Loucy (cell line): ENCODE measurements at regions not wholly inside any gene's neighbourhood (a gene's known extent, or its start where the extent isn't known, plus 50 kb on each side); places are given as distances from the start of the nearest gene placed in this dataset.

ENCODE experiments used
- H2AFZ ChIP-seq: fragments of 200-600 bp; sonication (generic); 2 replicates; pipeline ENCODE4 v1.6.0; 2016; ENCODE audit warnings: antibody characterized with exemption, mild to moderate bottlenecking, low read length, moderate library complexity
- H3F3A ChIP-seq: fragments of 200-600 bp; 2 replicates; pipeline ENCODE4 v1.6.0; 2016; ENCODE audit warnings: antibody characterized with exemption, low read depth, mild to moderate bottlenecking
- H3K27me3 ChIP-seq: fragments of 200-600 bp; sonication (generic); 2 replicates; pipeline ENCODE4 v1.6.1; 2014; ENCODE audit warnings: low read length, mild to moderate bottlenecking; ENCODE audit not compliant: insufficient read depth, poor library complexity, severe bottlenecking
- H3K36me3 ChIP-seq: fragments of 200-600 bp; sonication (generic); 2 replicates; pipeline ENCODE4 v1.6.1; 2016; ENCODE audit warnings: low read length; ENCODE audit not compliant: insufficient read depth
- H3K4me1 ChIP-seq: fragments of 200-600 bp; sonication (generic); 2 replicates; pipeline ENCODE4 v1.5.1; 2014; ENCODE audit warnings: low read length, mild to moderate bottlenecking; ENCODE audit not compliant: insufficient read depth, poor library complexity, severe bottlenecking
- H3K4me2 ChIP-seq: fragments of 200-600 bp; sonication (generic); 2 replicates; pipeline ENCODE4 v1.6.0; 2014; ENCODE audit warnings: antibody characterized with exemption, low read length, low read depth, mild to moderate bottlenecking; ENCODE audit not compliant: poor library complexity, severe bottlenecking
- H3K4me3 ChIP-seq: fragments of 200-600 bp; sonication (generic); 2 replicates; pipeline ENCODE4 v1.5.1; 2014; ENCODE audit warnings: low read length, mild to moderate bottlenecking, mixed read lengths; ENCODE audit not compliant: poor library complexity, severe bottlenecking
- H3K79me2 ChIP-seq: fragments of 200-600 bp; sonication (generic); 2 replicates; pipeline ENCODE4 v1.6.1; 2014; ENCODE audit warnings: low read length; ENCODE audit not compliant: insufficient read depth
- H3K9ac ChIP-seq: fragments of 200-600 bp; sonication (generic); 2 replicates; pipeline ENCODE4 v1.6.0; 2014; ENCODE audit warnings: mild to moderate bottlenecking, low read depth, low read length, moderate library complexity; ENCODE audit not compliant: poor library complexity, severe bottlenecking
- H3K9me2 ChIP-seq: fragments of 200-600 bp; sonication (generic); replicated peaks from 2 replicates; pipeline ENCODE4 v1.6.1; 2016; ENCODE audit warnings: low read depth, low read length, mixed read lengths
- H3K9me3 ChIP-seq: fragments of 200-600 bp; sonication (generic); 2 replicates; pipeline ENCODE4 v1.6.1; 2014; ENCODE audit warnings: mild to moderate bottlenecking, antibody characterized with exemption, low read length, low read depth; ENCODE audit not compliant: insufficient read depth
- H4K20me1 ChIP-seq: fragments of 200-600 bp; sonication (generic); 2 replicates; pipeline ENCODE4 v1.6.0; 2014; ENCODE audit warnings: antibody characterized with exemption, low read length, mild to moderate bottlenecking; ENCODE audit not compliant: insufficient read depth, poor library complexity, severe bottlenecking
- CTCF ChIP-seq: fragments of 200-600 bp; sonication (generic); conservative IDR thresholded peaks from 2 replicates; pipeline ENCODE4 v1.5.1; 2014; ENCODE audit warnings: mild to moderate bottlenecking, antibody characterized with exemption, low read length
- EZH2phosphoT487 ChIP-seq: fragments of 200-600 bp; IDR thresholded peaks from 2 replicates; pipeline ENCODE4 v1.6.1; 2018; ENCODE audit warnings: antibody characterized with exemption, mild to moderate bottlenecking, moderate library complexity, borderline replicate concordance

GRCh38 chr16:86112178-86112577 is 213.2 kb downstream of the IRF8 start:
- Histone ChIP-seq H3F3A (no peaks in the 10 kb centered on the region; the same call in 1 of the 2 replicates), H3K4me1 (no peaks in the 10 kb centered on the region), H3K79me2 (no peaks in the 10 kb centered on the region), H3K4me3 (no peak overlapping the region), H3K9ac (no peak overlapping the region), H3K9me2 (no peaks in the 10 kb centered on the region), H3K4me2 (no peak overlapping the region), H3K27me3 (no peaks in the 10 kb centered on the region), H3K9me3 (no peaks in the 10 kb centered on the region; the same call in 1 of the 2 replicates), H4K20me1 (no peaks in the 10 kb centered on the region), H3K36me3 (no peaks in the 10 kb centered on the region), H2AFZ (no peak overlapping the region)
- TF ChIP-seq CTCF (no peak), EZH2phosphoT487 (no peak)

DNA sequence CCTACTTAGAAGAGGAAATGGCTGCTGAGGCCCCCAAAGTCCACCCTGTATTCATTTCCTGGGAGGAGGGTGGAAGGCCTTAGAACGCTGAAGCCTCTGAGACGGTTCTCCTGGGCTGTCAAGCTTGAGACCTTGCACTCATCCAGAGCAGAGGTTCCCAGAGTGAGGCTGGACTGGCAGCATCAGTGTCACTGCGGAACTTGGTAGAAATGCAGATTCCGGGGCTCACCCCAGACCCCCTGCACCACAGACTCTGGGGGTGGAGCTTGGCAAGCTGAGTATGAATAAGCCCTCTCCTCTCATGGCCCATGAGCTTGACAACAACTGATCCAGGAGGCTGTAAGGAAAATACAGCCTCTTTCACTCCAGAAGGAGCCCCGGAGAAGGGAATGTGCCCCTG is 218.3 kb downstream of the IRF8 start:
- TF ChIP-seq EZH2phosphoT487 (no peak), CTCF (no peak)
- H3K27me3 ChIP-seq, result no peaks in the 10 kb centered on the region
- no peaks in the 10 kb centered on the region for H3K79me2 ChIP-seq
- no peaks in the 10 kb centered on the region for H3K9me3 ChIP-seq
- no peaks in the 10 kb centered on the region for H3K4me1 ChIP-seq
- H4K20me1 ChIP-seq, result no peaks in the 10 kb centered on the region
- H2AFZ ChIP-seq, result no peak overlapping the region
- H3K9me2 ChIP-seq, result no peaks in the 10 kb centered on the region
- no peak overlapping the region for H3K4me2 ChIP-seq
- H3F3A ChIP-seq, result no peaks in the 10 kb centered on the region
- H3K4me3 ChIP-seq, result no peak overlapping the region
- no peak overlapping the region for H3K9ac ChIP-seq
- no peaks in the 10 kb centered on the region for H3K36me3 ChIP-seq

- no peaks in the 10 kb centered on the region for H3K9me3 ChIP-seq
- H3K79me2 ChIP-seq, result no peaks in the 10 kb centered on the region
- TF ChIP-seq EZH2phosphoT487 (no peak), CTCF (no peak)
- no peaks in the 10 kb centered on the region for H3K4me1 ChIP-seq
- no peaks in the 10 kb centered on the region for H3K36me3 ChIP-seq
- no peaks in the 10 kb centered on the region for H4K20me1 ChIP-seq
- H3K27me3 ChIP-seq, result no peaks in the 10 kb centered on the region
- no peak overlapping the region for H3K9ac ChIP-seq
- H3F3A ChIP-seq, result no peaks in the 10 kb centered on the region
- H3K4me2 ChIP-seq, result no peak overlapping the region
- no peaks in the 10 kb centered on the region for H3K9me2 ChIP-seq
- no peak overlapping the region for H2AFZ ChIP-seq
- H3K4me3 ChIP-seq, result no peak overlapping the region
These were observed 218.8 kb downstream of the IRF8 start for GRCh38 chr16:86117756-86118155.
